OCI-LY3 (cell line): ENCODE measurements at regions not wholly inside any gene's neighbourhood (a gene's known extent, or its start where the extent isn't known, plus 50 kb on each side); places are given as distances from the start of the nearest gene placed in this dataset.

ENCODE experiments used
- H2AFZ ChIP-seq: fragments of 200-600, 300-600 bp; shearing (Covaris generic); 2 replicates; pipeline ENCODE4 v1.6.0; 2014; ENCODE audit warnings: antibody characterized with exemption, low read depth, low read length
- H3K27ac ChIP-seq: fragments of 200-600, 300-600 bp; sonication (generic); 2 replicates; pipeline ENCODE4 v1.5.1; 2014; ENCODE audit warnings: mild to moderate bottlenecking, low read length, moderate library complexity, mixed read lengths
- H3K27me3 ChIP-seq: fragments of 200-600, 300-600 bp; sonication (generic); 2 replicates; pipeline ENCODE4 v1.6.1; 2014; ENCODE audit warnings: low read depth, low read length, mixed read lengths
- H3K36me3 ChIP-seq: fragments of 200-600, 300-600 bp; sonication (generic); replicated peaks from 2 replicates; pipeline ENCODE3; 2014; ENCODE audit warnings: low read depth, low read length, mixed read lengths
- H3K4me1 ChIP-seq: fragments of 300-600, 200-600 bp; sonication (generic); 2 replicates; pipeline ENCODE4 v1.6.1; 2014; ENCODE audit warnings: low read length, mixed read lengths
- H3K4me2 ChIP-seq: fragments of 200-600, 300-600 bp; sonication (generic); 2 replicates; pipeline ENCODE4 v1.6.1; 2014; ENCODE audit warnings: low read length, mixed read lengths
- H3K4me3 ChIP-seq: fragments of 300-600, 200-600 bp; sonication (generic); 2 replicates; pipeline ENCODE4 v1.5.1; 2014; ENCODE audit warnings: antibody characterized with exemption, mild to moderate bottlenecking, low read length, moderate library complexity
- H3K79me2 ChIP-seq: fragments of 300-600, 200-600 bp; shearing (Covaris generic); 2 replicates; pipeline ENCODE4 v1.6.1; 2014; ENCODE audit warnings: mild to moderate bottlenecking, low read length, mixed read lengths
- H3K9ac ChIP-seq: fragments of 300-600, 200-600 bp; shearing (Covaris generic); 2 replicates; pipeline ENCODE4 v1.6.0; 2014; ENCODE audit warnings: mild to moderate bottlenecking, low read length, moderate library complexity
- H3K9me3 ChIP-seq: fragments of 200-600, 300-600 bp; shearing (Covaris generic); 2 replicates; pipeline ENCODE4 v1.6.1; 2014; ENCODE audit warnings: low read length, mixed read lengths; ENCODE audit not compliant: insufficient read depth
- H4K20me1 ChIP-seq: fragments of 200-600, 300-600 bp; sonication (generic); 2 replicates; pipeline ENCODE4 v1.6.1; 2016; ENCODE audit warnings: low read length, mixed read lengths; ENCODE audit not compliant: insufficient read depth
- CTCF ChIP-seq: fragments of 200-600, 300-600 bp; sonication (generic); IDR thresholded peaks from 2 replicates; pipeline ENCODE4 v1.5.1; 2014; ENCODE audit warnings: antibody characterized with exemption, low read length, low read depth
- EZH2phosphoT487 ChIP-seq: fragments of 200-600 bp; shearing (Covaris generic); IDR thresholded peaks from 2 replicates; pipeline ENCODE4 v1.6.1; 2018; ENCODE audit warnings: antibody characterized with exemption, mixed run types, low read depth

GRCh38 chr14:97527993-97528392 lies 730.8 kb downstream of the VRK1 start:
- no peaks in the 10 kb centered on the region for H4K20me1 ChIP-seq
- H3K27ac ChIP-seq, result no peak overlapping the region

GRCh38 chr14:97532052-97532451 lies 734.9 kb downstream of the VRK1 start:
- no peaks in the 10 kb centered on the region for H3K36me3 ChIP-seq
- H3K4me3 ChIP-seq, result no peak overlapping the region
- no peak overlapping the region for H2AFZ ChIP-seq
- H3K9ac ChIP-seq, result no peak overlapping the region
- H4K20me1 ChIP-seq, result no peaks in the 10 kb centered on the region
- no peak overlapping the region for H3K27ac ChIP-seq
- no peaks in the 10 kb centered on the region for H3K27me3 ChIP-seq
- no peak overlapping the region for H3K4me2 ChIP-seq
- TF ChIP-seq CTCF, result no peak
- no peak for TF ChIP-seq EZH2phosphoT487
- H3K9me3 ChIP-seq, result no peaks in the 10 kb centered on the region
- H3K79me2 ChIP-seq, result no peaks in the 10 kb centered on the region
- H3K4me1 ChIP-seq, result peaks cover 5% of the 10 kb centered on the region; the same call in 1 of the 2 replicates

More at GRCh38 chr14:97527993-97528392, 730.8 kb downstream of the VRK1 start:
- Histone ChIP-seq H3K9me3 (no peaks in the 10 kb centered on the region), H3K79me2 (no peaks in the 10 kb centered on the region), H3K4me3 (no peak overlapping the region), H3K4me2 (no peak overlapping the region), H3K36me3 (no peaks in the 10 kb centered on the region), H3K4me1 (peaks cover 5% of the 10 kb centered on the region; the same call in 1 of the 2 replicates), H2AFZ (no peak overlapping the region), H3K9ac (no peak overlapping the region), H3K27me3 (no peaks in the 10 kb centered on the region)
- no peak for TF ChIP-seq EZH2phosphoT487
- TF ChIP-seq CTCF, result no peak

GRCh38 chr14:97536421-97536820 lies 739.2 kb downstream of the VRK1 start:
- TF ChIP-seq CTCF (no peak), EZH2phosphoT487 (no peak)
- H3K4me1 ChIP-seq, result no peaks in the 10 kb centered on the region
- H3K79me2 ChIP-seq, result no peaks in the 10 kb centered on the region
- H3K27ac ChIP-seq, result no peak overlapping the region
- H2AFZ ChIP-seq, result no peak overlapping the region
- no peaks in the 10 kb centered on the region for H4K20me1 ChIP-seq
- no peak overlapping the region for H3K4me3 ChIP-seq
- H3K9me3 ChIP-seq, result no peaks in the 10 kb centered on the region
- H3K36me3 ChIP-seq, result no peaks in the 10 kb centered on the region
- H3K4me2 ChIP-seq, result no peak overlapping the region
- peaks cover 3% of the 10 kb centered on the region; the same call in 1 of the 2 replicates for H3K27me3 ChIP-seq
- H3K9ac ChIP-seq, result no peak overlapping the region

- H3K4me3 ChIP-seq, result no peak overlapping the region
- peaks cover 8% of the 10 kb centered on the region; the same call in 1 of the 2 replicates for H3K27me3 ChIP-seq
- H2AFZ ChIP-seq, result no peak overlapping the region
- no peaks in the 10 kb centered on the region for H3K36me3 ChIP-seq
- no peak overlapping the region for H3K27ac ChIP-seq
- no peak overlapping the region for H3K9ac ChIP-seq
- no peaks in the 10 kb centered on the region for H3K4me1 ChIP-seq
- no peak overlapping the region for H3K4me2 ChIP-seq
- H3K9me3 ChIP-seq, result no peaks in the 10 kb centered on the region
- no peak for TF ChIP-seq EZH2phosphoT487
- TF ChIP-seq CTCF, result no peak
- H4K20me1 ChIP-seq, result no peaks in the 10 kb centered on the region
- H3K79me2 ChIP-seq, result no peaks in the 10 kb centered on the region
Observed at GRCh38 chr14:97538749-97539410, 741.7 kb downstream of the VRK1 start.
